Nephron (organoid): ENCODE measurements at regions not wholly inside any gene's neighbourhood (a gene's known extent, or its start where the extent isn't known, plus 50 kb on each side); places are given as distances from the start of the nearest gene placed in this dataset.

Experiments used
- H3K27ac Mint-ChIP-seq, 3 experiments: 2 replicates each; pipeline ENCODE4 v1.8.0; 2020; ENCODE audit warnings: mixed read lengths in 3 of 3, mild to moderate bottlenecking in 2 of 3, moderate library complexity in 1 of 3
- H3K27me3 Mint-ChIP-seq: 2 replicates; pipeline ENCODE4 v1.8.0; 2021; ENCODE audit warnings: low read depth, mild to moderate bottlenecking, moderate library complexity, mixed read lengths
- H3K36me3 Mint-ChIP-seq: 2 replicates; pipeline ENCODE4 v1.8.0; 2020; ENCODE audit warnings: low read depth, mixed read lengths
- H3K4me1 Mint-ChIP-seq: 2 replicates; pipeline ENCODE4 v1.8.0; 2020; ENCODE audit warnings: mixed read lengths
- H3K4me3 Mint-ChIP-seq, 3 experiments: 2 replicates each; pipeline ENCODE4 v1.8.0; 2020; ENCODE audit warnings: mild to moderate bottlenecking in 3 of 3, mixed read lengths in 3 of 3, moderate library complexity in 2 of 3
- H3K9me3 Mint-ChIP-seq: 2 replicates; pipeline ENCODE4 v1.8.0; 2020; ENCODE audit warnings: mixed read lengths
- CTCF ChIP-seq, 3 experiments: fragments of 200-600 bp; sonication (generic); IDR thresholded peaks; one replicate each; pipeline ENCODE4 v1.5.0; 2021; ENCODE audit warnings: antibody characterized with exemption in 3 of 3; ENCODE audit not compliant: unreplicated experiment in 3 of 3

DNA sequence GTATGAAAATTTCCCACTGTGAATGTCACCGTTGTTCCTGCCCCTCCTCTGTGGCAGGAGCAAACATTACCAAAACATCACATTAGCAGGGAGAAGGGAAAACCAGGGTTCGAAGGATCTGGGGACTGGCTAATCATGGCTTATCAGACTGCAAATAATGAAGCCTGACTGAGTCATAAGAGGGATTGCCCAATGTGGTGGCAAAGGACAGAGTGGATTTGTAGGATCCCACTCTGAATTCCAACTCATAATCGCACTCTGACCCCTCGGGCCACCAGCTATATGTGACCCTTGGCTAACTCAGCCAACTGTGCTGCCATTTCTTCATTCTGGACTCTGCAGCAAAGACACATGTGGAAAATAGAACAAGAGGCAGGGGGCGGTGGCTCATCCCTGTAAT, 347.3 kb upstream of the AUTS2 start:
- H3K27me3 Mint-ChIP-seq = peaks cover 28% of the 10 kb centered on the region
- H3K36me3 Mint-ChIP-seq = peaks cover 4% of the 10 kb centered on the region
- no peak overlapping the region for H3K4me3 Mint-ChIP-seq
- H3K9me3 Mint-ChIP-seq = peaks cover 17% of the 10 kb centered on the region
- TF ChIP-seq CTCF (IDR thresholded peaks at IDR 0.05; ENCODE audit: unreplicated experiment in 3 of 3) = no peak
- no peak overlapping the region for H3K27ac Mint-ChIP-seq
- peaks cover 7% of the 10 kb centered on the region for H3K4me1 Mint-ChIP-seq

- peaks cover 28% of the 10 kb centered on the region for H3K27me3 Mint-ChIP-seq
- H3K4me1 Mint-ChIP-seq = peaks cover 5% of the 10 kb centered on the region
- H3K36me3 Mint-ChIP-seq = peaks cover 4% of the 10 kb centered on the region
- no peak overlapping the region for H3K27ac Mint-ChIP-seq
- no peak for TF ChIP-seq CTCF (IDR thresholded peaks at IDR 0.05; ENCODE audit: unreplicated experiment in 3 of 3)
- H3K9me3 Mint-ChIP-seq = peaks cover 20% of the 10 kb centered on the region
- H3K4me3 Mint-ChIP-seq = no peak overlapping the region
Measured at GRCh38 chr7:69254643-69255042, 343.6 kb upstream of the AUTS2 start.

- H3K36me3 Mint-ChIP-seq = peaks cover 4% of the 10 kb centered on the region
- H3K27ac Mint-ChIP-seq = no peak overlapping the region
- H3K9me3 Mint-ChIP-seq = peaks cover 14% of the 10 kb centered on the region
- peaks cover 31% of the 10 kb centered on the region for H3K27me3 Mint-ChIP-seq
- no peak for TF ChIP-seq CTCF (IDR thresholded peaks at IDR 0.05; ENCODE audit: unreplicated experiment in 3 of 3)
- H3K4me3 Mint-ChIP-seq = no peak overlapping the region
- peaks cover 10% of the 10 kb centered on the region for H3K4me1 Mint-ChIP-seq
Measured at GRCh38 chr7:69256634-69257081, 341.6 kb upstream of the AUTS2 start.

DNA sequence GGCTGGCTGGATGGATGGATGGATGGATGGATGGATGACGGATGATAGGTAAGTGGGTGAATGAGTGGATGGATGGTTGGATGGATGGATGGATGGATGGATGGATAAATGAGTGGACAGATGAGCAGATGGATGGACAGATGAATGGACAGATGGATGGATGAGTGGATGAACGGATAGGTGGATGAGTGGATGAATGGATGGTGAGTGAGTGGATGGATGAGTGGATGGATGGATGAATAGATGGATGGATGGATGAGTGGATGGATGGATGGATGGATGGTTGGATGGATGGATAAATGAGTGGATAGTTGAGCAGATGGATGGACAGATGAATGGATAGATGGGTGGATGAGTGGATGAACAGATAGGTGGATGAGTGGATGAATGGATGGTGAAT, 340.7 kb upstream of the AUTS2 start:
- Mint-ChIP-seq H3K4me3 (no peak overlapping the region), H3K4me1 (peaks cover 10% of the 10 kb centered on the region), H3K9me3 (peaks cover 9% of the 10 kb centered on the region), H3K36me3 (peaks cover 3% of the 10 kb centered on the region), H3K27me3 (peaks cover 31% of the 10 kb centered on the region), H3K27ac (no peak overlapping the region)
- no peak for TF ChIP-seq CTCF (IDR thresholded peaks at IDR 0.05; ENCODE audit: unreplicated experiment in 3 of 3)

DNA sequence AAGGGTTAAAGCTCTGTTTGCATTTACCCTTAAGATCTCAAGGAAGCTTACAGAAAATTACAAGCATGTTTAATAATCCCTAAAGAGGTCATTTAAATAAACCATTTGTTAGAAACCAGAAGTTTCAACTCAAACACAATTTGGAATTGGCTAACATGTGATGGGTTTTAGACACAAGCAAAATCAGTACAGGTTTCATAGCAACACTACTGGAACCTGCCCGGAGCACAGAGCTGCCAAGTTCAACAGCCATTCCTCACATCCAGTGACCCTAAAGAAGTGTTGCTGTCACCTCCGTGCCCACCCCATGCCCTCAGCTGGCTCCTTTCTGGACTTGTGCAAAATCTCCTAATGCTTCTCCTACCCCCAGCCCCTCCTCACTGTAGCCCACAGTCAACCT, 338.8 kb upstream of the AUTS2 start:
- H3K9me3 Mint-ChIP-seq = peaks cover 5% of the 10 kb centered on the region
- no peak overlapping the region for H3K27ac Mint-ChIP-seq
- H3K36me3 Mint-ChIP-seq = no peaks in the 10 kb centered on the region
- peaks cover 16% of the 10 kb centered on the region for H3K27me3 Mint-ChIP-seq
- no peak overlapping the region for H3K4me3 Mint-ChIP-seq
- peaks cover 10% of the 10 kb centered on the region for H3K4me1 Mint-ChIP-seq
- TF ChIP-seq CTCF (IDR thresholded peaks at IDR 0.05; ENCODE audit: unreplicated experiment in 3 of 3) = no peak

DNA sequence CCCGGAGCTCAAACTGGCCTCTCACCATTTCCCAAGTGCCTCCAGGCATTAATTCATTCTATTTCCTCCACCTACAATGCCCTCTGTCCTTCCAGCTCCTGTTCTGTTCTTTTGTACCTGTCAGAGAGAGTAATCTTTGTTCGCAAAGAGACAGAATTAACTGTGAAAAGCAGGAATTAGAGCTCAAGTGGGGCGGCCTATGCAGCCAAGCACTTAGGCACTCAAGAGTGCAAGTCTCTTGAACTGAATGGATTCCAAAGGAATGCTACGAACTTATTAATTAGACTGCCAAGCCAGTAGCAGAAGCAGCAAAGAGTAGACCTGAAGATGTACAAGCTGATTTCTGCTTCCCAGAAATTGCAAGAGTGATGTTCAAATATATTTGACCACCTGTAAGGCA, 338.3 kb upstream of the AUTS2 start:
- Mint-ChIP-seq H3K27ac (no peak overlapping the region), H3K4me3 (no peak overlapping the region), H3K27me3 (peaks cover 16% of the 10 kb centered on the region), H3K36me3 (no peaks in the 10 kb centered on the region), H3K9me3 (peaks cover 4% of the 10 kb centered on the region), H3K4me1 (peaks cover 10% of the 10 kb centered on the region)
- TF ChIP-seq CTCF (IDR thresholded peaks at IDR 0.05; ENCODE audit: unreplicated experiment in 3 of 3) = no peak
